GM19351 (cell line): ENCODE measurements at regions not wholly inside any gene's neighbourhood (a gene's known extent, or its start where the extent isn't known, plus 50 kb on each side); places are given as distances from the start of the nearest gene placed in this dataset.
"Not testable (repeated sequence)": the region's sequence is repeated elsewhere in the genome, so short reads cannot be mapped to it uniquely, and the experiment has no call there.

Experiments used
- ATAC-seq: cut with Tn5 transposase; IDR thresholded peaks from one replicate; pipeline ENCODE4 v1.9.1; 2021; ENCODE audit warnings: mild to moderate bottlenecking, moderate library complexity; ENCODE audit not compliant: unreplicated experiment

GRCh38 chr18:22285361-22286140 is 116.2 kb downstream of the GATA6 start:
- no peak for ATAC-seq

GRCh38 chr18:22284581-22285360 is 115.4 kb downstream of the GATA6 start:
- no peak for ATAC-seq

GRCh38 chr18:22283855-22284254 is 114.5 kb downstream of the GATA6 start:
- not testable (repeated sequence) for ATAC-seq

- no peak for ATAC-seq
Measured at GRCh38 chr18:22283397-22283796, 114.0 kb downstream of the GATA6 start.

- ATAC-seq, result no peak
Measured at GRCh38 chr18:22283116-22283395, 113.7 kb downstream of the GATA6 start.

- no peak for ATAC-seq
Measured at GRCh38 chr18:22282311-22283115, 113.1 kb downstream of the GATA6 start.

- ATAC-seq, result no peak
Measured at GRCh38 chr18:22280453-22280750, 111.0 kb downstream of the GATA6 start.

GRCh38 chr18:22279741-22280452 is 110.5 kb downstream of the GATA6 start:
- no peak for ATAC-seq

- ATAC-seq, result no peak
Measured at GRCh38 chr18:22278798-22279197, 109.4 kb downstream of the GATA6 start.

GRCh38 chr18:22277758-22278157 is 108.4 kb downstream of the GATA6 start:
- ATAC-seq, result no peak

- no peak for ATAC-seq
Measured at GRCh38 chr18:22276334-22276713, 106.9 kb downstream of the GATA6 start.

GRCh38 chr18:22275706-22276333 is 106.4 kb downstream of the GATA6 start:
- no peak for ATAC-seq

GRCh38 chr18:22273101-22274039 is 104.0 kb downstream of the GATA6 start:
- no peak for ATAC-seq

- ATAC-seq, result no peak
Measured at GRCh38 chr18:22272242-22272641, 102.9 kb downstream of the GATA6 start.

- no peak for ATAC-seq
Measured at GRCh38 chr18:22271030-22271429, 101.6 kb downstream of the GATA6 start.

- no peak for ATAC-seq
Measured at GRCh38 chr18:22268641-22269128, 99.3 kb downstream of the GATA6 start.

- ATAC-seq, result no peak
Measured at GRCh38 chr18:22267697-22268096, 98.3 kb downstream of the GATA6 start.

- no peak for ATAC-seq
Measured at GRCh38 chr18:22267225-22267624, 97.8 kb downstream of the GATA6 start.

- ATAC-seq, result no peak
Measured at GRCh38 chr18:22265838-22266237, 96.4 kb downstream of the GATA6 start.
